ENCODE measurements at regions not wholly inside any gene's neighbourhood (a gene's known extent, or its start where the extent isn't known, plus 50 kb on each side); places are given as distances from the start of the nearest gene placed in this dataset.

DNA sequence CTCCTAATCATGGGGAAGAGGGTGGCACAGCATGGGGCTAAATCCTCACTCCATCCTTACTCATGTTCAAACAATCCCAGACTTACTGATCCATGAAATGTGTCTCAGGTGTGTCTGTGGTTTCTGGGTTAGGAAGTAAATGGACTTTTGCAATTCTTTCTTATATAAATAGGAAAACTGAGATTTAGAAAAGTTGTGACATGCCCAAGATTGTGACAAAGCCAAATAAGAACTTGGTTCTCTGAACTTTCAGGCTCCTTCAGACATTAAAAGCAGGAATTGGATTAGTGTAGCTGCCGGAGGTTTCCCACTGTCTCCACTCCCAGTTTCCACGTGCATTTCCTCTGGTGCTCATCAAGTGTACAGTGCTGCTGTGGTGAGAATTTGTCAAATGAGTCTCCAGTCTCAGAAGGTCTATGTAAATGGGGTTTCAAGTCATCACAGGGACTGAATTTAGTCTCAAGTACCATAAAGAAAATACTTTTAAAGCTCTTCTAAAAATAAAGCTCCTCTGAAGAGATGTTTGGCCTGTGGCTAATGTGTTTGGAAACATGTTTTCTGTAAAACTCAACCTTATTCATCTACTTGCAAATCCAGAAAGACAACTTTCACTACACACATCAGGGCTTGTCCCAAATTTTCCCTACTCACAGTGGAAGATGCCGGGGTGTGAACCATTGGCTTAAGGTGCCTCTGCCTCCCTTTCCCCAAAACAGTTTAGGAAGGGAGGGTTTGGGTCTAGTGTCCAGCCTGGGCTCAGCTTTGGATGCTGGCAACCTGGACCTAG lies 115.2 kb downstream of the NGF start:
- no peaks in the 10 kb centered on the region for H4K20me1 ChIP-seq (ENCODE audit: control insufficient read depth, insufficient read depth, low read depth, low read length)
- H3K9me3 ChIP-seq (ENCODE audit: control insufficient read depth, insufficient read depth, low read length), result no peaks in the 10 kb centered on the region
- TF ChIP-seq, protein P1, sequence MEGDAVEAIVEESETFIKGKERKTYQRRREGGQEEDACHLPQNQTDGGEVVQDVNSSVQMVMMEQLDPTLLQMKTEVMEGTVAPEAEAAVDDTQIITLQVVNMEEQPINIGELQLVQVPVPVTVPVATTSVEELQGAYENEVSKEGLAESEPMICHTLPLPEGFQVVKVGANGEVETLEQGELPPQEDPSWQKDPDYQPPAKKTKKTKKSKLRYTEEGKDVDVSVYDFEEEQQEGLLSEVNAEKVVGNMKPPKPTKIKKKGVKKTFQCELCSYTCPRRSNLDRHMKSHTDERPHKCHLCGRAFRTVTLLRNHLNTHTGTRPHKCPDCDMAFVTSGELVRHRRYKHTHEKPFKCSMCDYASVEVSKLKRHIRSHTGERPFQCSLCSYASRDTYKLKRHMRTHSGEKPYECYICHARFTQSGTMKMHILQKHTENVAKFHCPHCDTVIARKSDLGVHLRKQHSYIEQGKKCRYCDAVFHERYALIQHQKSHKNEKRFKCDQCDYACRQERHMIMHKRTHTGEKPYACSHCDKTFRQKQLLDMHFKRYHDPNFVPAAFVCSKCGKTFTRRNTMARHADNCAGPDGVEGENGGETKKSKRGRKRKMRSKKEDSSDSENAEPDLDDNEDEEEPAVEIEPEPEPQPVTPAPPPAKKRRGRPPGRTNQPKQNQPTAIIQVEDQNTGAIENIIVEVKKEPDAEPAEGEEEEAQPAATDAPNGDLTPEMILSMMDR (IDR thresholded peaks at IDR 0.05; ENCODE audit: low read depth, low read length, poor library complexity, severe bottlenecking), result no peak
- no peak for TF ChIP-seq EZH2phosphoT487 (IDR thresholded peaks at IDR 0.05; ENCODE audit: borderline replicate concordance, low read length)
- H3K79me2 ChIP-seq (ENCODE audit: control insufficient read depth, low read length), result no peaks in the 10 kb centered on the region
- 0 out of 2 replicates have a peak, but pooled peaks cover 2% of the 10 kb centered on the region for H3K27me3 ChIP-seq (ENCODE audit: control insufficient read depth, low read length)
- H3F3A ChIP-seq (ENCODE audit: control insufficient read depth, insufficient read depth), result no peaks in the 10 kb centered on the region
- H3K4me3 ChIP-seq (ENCODE audit: low read length), result no peak overlapping the region
- H3K36me3 ChIP-seq (ENCODE audit: control insufficient read depth, low read length), result no peaks in the 10 kb centered on the region
- no peaks in the 10 kb centered on the region for H3K4me1 ChIP-seq (ENCODE audit: control insufficient read depth, low read length)
- H3K27ac ChIP-seq (ENCODE audit: low read depth, low read length), result no peak overlapping the region
- no peaks in the 10 kb centered on the region for H3K9me2 ChIP-seq (replicated peaks; ENCODE audit: control insufficient read depth, low read length)
- H3K4me2 ChIP-seq (ENCODE audit: low read length), result no peak overlapping the region

DNA sequence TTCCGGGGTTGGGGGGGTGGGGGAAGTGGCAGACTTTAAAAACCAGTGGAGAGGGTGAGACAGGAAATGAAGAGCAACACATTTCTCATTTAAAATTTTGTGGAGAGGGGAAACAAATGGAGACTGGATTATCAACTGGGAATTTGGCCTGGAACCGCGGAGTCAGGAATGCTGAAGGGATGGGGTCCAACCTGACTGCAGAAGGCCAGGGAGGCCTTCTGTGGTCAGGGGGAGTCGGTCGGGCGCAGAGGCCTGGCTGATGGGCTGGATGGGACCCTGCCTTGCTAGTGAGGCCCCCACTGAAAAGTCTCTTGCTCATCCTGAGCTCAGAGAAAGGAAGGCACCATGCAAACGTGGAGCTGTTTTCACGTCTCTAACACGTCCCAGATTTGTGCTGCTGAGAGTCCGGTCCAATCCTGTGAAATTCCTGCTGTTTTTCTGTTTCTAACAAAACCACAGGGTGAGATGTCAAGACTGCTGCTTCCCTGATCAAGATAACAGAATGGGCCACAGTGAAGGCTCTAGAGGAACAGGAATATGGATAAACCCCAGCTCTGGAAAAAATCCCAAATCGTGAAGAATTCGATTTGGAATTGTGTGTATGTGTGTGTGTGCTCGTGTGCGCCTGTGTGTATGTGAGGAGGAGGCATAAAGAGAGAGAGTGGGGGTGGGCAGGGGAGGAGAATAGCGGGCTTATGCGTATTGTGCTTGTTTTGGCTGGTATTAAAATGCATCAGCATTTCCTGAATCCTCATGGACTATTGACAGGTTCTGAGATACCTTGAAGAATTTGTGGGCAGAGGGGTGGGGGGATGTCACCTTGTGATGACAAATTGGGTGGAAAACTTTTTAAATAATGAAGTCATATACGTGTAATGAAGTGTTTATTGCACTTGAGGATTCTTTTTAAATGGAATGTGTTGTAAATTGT lies 117.4 kb downstream of the NGF start:
- Histone ChIP-seq H3K4me3 (ENCODE audit: low read length) (no peak overlapping the region), H3F3A (ENCODE audit: control insufficient read depth, insufficient read depth) (no peaks in the 10 kb centered on the region), H3K4me1 (ENCODE audit: control insufficient read depth, low read length) (no peaks in the 10 kb centered on the region), H3K27ac (ENCODE audit: low read depth, low read length) (no peak overlapping the region), H3K36me3 (ENCODE audit: control insufficient read depth, low read length) (no peaks in the 10 kb centered on the region), H3K27me3 (ENCODE audit: control insufficient read depth, low read length) (0 out of 2 replicates have a peak, but pooled peaks cover 2% of the 10 kb centered on the region), H3K4me2 (ENCODE audit: low read length) (no peak overlapping the region), H4K20me1 (ENCODE audit: control insufficient read depth, insufficient read depth, low read depth, low read length) (no peaks in the 10 kb centered on the region), H3K9me2 (replicated peaks; ENCODE audit: control insufficient read depth, low read length) (no peaks in the 10 kb centered on the region), H3K79me2 (ENCODE audit: control insufficient read depth, low read length) (no peaks in the 10 kb centered on the region), H3K9me3 (ENCODE audit: control insufficient read depth, insufficient read depth, low read length) (no peaks in the 10 kb centered on the region)
- TF ChIP-seq, protein P1 (IDR thresholded peaks at IDR 0.05; ENCODE audit: low read depth, low read length, poor library complexity, severe bottlenecking), result no peak
- TF ChIP-seq EZH2phosphoT487 (IDR thresholded peaks at IDR 0.05; ENCODE audit: borderline replicate concordance, low read length), result no peak

DNA sequence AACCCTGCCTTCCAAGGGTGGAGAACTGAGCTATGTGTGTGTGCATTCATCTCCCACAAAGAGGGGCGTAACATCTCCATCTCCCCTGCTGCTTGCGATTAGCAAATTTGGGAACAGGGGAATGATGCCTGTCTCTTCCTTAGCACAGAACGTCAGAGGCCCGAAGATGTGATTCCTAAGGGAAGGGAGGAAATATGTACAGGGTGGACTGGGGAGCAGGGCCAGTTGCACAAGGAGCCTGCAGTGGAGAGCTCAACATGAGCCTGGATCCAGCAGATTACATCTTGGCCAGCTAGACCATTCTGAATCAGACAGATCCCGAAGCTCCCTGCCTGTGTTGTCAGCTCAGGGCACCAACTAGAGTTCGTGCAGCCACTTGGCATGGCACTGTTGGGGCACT lies 118.1 kb downstream of the NGF start:
- H3K4me2 ChIP-seq (ENCODE audit: low read length), result no peak overlapping the region
- H3K4me1 ChIP-seq (ENCODE audit: control insufficient read depth, low read length), result no peaks in the 10 kb centered on the region
- H3K9me3 ChIP-seq (ENCODE audit: control insufficient read depth, insufficient read depth, low read length), result no peaks in the 10 kb centered on the region
- TF ChIP-seq, protein P1 (IDR thresholded peaks at IDR 0.05; ENCODE audit: low read depth, low read length, poor library complexity, severe bottlenecking), result no peak
- TF ChIP-seq EZH2phosphoT487 (IDR thresholded peaks at IDR 0.05; ENCODE audit: borderline replicate concordance, low read length), result no peak
- no peaks in the 10 kb centered on the region for H3F3A ChIP-seq (ENCODE audit: control insufficient read depth, insufficient read depth)
- H3K27me3 ChIP-seq (ENCODE audit: control insufficient read depth, low read length), result 0 out of 2 replicates have a peak, but pooled peaks cover 2% of the 10 kb centered on the region
- no peak overlapping the region for H3K4me3 ChIP-seq (ENCODE audit: low read length)
- no peaks in the 10 kb centered on the region for H4K20me1 ChIP-seq (ENCODE audit: control insufficient read depth, insufficient read depth, low read depth, low read length)
- no peak overlapping the region for H3K27ac ChIP-seq (ENCODE audit: low read depth, low read length)
- H3K79me2 ChIP-seq (ENCODE audit: control insufficient read depth, low read length), result no peaks in the 10 kb centered on the region
- no peaks in the 10 kb centered on the region for H3K36me3 ChIP-seq (ENCODE audit: control insufficient read depth, low read length)
- H3K9me2 ChIP-seq (replicated peaks; ENCODE audit: control insufficient read depth, low read length), result no peaks in the 10 kb centered on the region

Data from DOHH2 (cell line).